ENCODE measurements at regions not wholly inside any gene's neighbourhood (a gene's known extent, or its start where the extent isn't known, plus 50 kb on each side); places are given as distances from the start of the nearest gene placed in this dataset.
"Not testable (repeated sequence)": the region's sequence is repeated elsewhere in the genome, so short reads cannot be mapped to it uniquely, and the experiment has no call there.

- CTCF ChIA-PET; DNase-seq; H3K9me3 ChIP-seq; H3K36me3 ChIP-seq (ENCODE audit: control insufficient read depth in 2 of 2, extremely low read depth in 1 of 2, insufficient read depth in 1 of 2, low read length in 1 of 2); H3K36me3 Mint-ChIP-seq; ATAC-seq (replicated peaks in 1 of 4); H3K27me3 Mint-ChIP-seq; H3K27ac Mint-ChIP-seq; H3K27me3 ChIP-seq (replicated peaks in 1 of 2; ENCODE audit: control insufficient read depth in 2 of 2, extremely low read depth in 1 of 2, insufficient read depth in 2 of 2, low read length in 1 of 2); H3K4me1 Mint-ChIP-seq; H3K4me3 Mint-ChIP-seq; H3K27ac ChIP-seq (ENCODE audit: low read length); POLR2A ChIA-PET; H3K4me1 ChIP-seq (ENCODE audit: control insufficient read depth in 1 of 2, extremely low read depth in 1 of 2, insufficient read depth in 2 of 2, low read length in 2 of 2); H3K4me3 ChIP-seq (ENCODE audit: control insufficient read depth in 1 of 2, extremely low read depth in 1 of 2, low read length in 1 of 2): not testable (repeated sequence)
- H3K9me3 Mint-ChIP-seq, result peaks cover 20 to 44% (median 26%) of the 10 kb centered on the region in 3 donors
- WGBS (ENCODE audit: insufficient coverage), result 70% methylated on average over 3 of the region's 6 CpGs
Observed at GRCh38 chr6:23665911-23666310, 460.1 kb upstream of the NRSN1 start.

GRCh38 chr6:23672737-23673136, 453.3 kb upstream of the NRSN1 start:
- H3K4me3 Mint-ChIP-seq, result no peak overlapping the region
- H3K4me1 Mint-ChIP-seq, result no peaks in the 10 kb centered on the region
- H3K27ac Mint-ChIP-seq, result no peak overlapping the region
- Histone ChIP-seq H3K27ac (ENCODE audit: low read length) (no peak overlapping the region), H3K27me3 (replicated peaks in 1 of 2; ENCODE audit: control insufficient read depth in 2 of 2, extremely low read depth in 1 of 2, insufficient read depth in 2 of 2, low read length in 1 of 2) (no peaks in the 10 kb centered on the region), H3K9me3 (no peaks in the 10 kb centered on the region), H3K4me1 (ENCODE audit: control insufficient read depth in 1 of 2, extremely low read depth in 1 of 2, insufficient read depth in 2 of 2, low read length in 2 of 2) (no peaks in the 10 kb centered on the region), H3K36me3 (ENCODE audit: control insufficient read depth in 2 of 2, extremely low read depth in 1 of 2, insufficient read depth in 1 of 2, low read length in 1 of 2) (no peaks in the 10 kb centered on the region), H3K4me3 (ENCODE audit: control insufficient read depth in 1 of 2, extremely low read depth in 1 of 2, low read length in 1 of 2) (no peak overlapping the region)
- no peaks in the 10 kb centered on the region for H3K27me3 Mint-ChIP-seq
- ATAC-seq (replicated peaks in 1 of 4) (no peak), DNase-seq (no peak)
- H3K9me3 Mint-ChIP-seq, result peaks cover 38 to 65% (median 42%) of the 10 kb centered on the region in 3 donors
- POLR2A ChIA-PET, result interaction anchor here in 1 of 2 donors (0.6 kb wide), 1 partner anchor 1043 kb away, joined by 3 read pairs; no protein-coding TSS in a partner anchor
- 100% methylated on average over 2 of the region's 5 CpGs for WGBS (ENCODE audit: insufficient coverage)
- CTCF ChIA-PET, result no interaction called here
- H3K36me3 Mint-ChIP-seq, result no peaks in the 10 kb centered on the region

GRCh38 chr6:23678626-23679025, 447.4 kb upstream of the NRSN1 start:
- no peak overlapping the region for H3K27ac ChIP-seq (ENCODE audit: low read length)
- no peaks in the 10 kb centered on the region for H3K9me3 ChIP-seq
- Mint-ChIP-seq H3K27ac (no peak overlapping the region), H3K4me1 (no peaks in the 10 kb centered on the region), H3K9me3 (peaks cover 13 to 19% (median 13%) of the 10 kb centered on the region in 3 donors), H3K4me3 (no peak overlapping the region), H3K27me3 (no peaks in the 10 kb centered on the region), H3K36me3 (no peaks in the 10 kb centered on the region)
- POLR2A ChIA-PET, result no interaction called here
- H3K36me3 ChIP-seq (ENCODE audit: control insufficient read depth in 2 of 2, extremely low read depth in 1 of 2, insufficient read depth in 1 of 2, low read length in 1 of 2), result no peaks in the 10 kb centered on the region
- ATAC-seq (replicated peaks in 1 of 4), result no peak
- H3K27me3 ChIP-seq (replicated peaks in 1 of 2; ENCODE audit: control insufficient read depth in 2 of 2, extremely low read depth in 1 of 2, insufficient read depth in 2 of 2, low read length in 1 of 2), result no peaks in the 10 kb centered on the region
- no peaks in the 10 kb centered on the region for H3K4me1 ChIP-seq (ENCODE audit: control insufficient read depth in 1 of 2, extremely low read depth in 1 of 2, insufficient read depth in 2 of 2, low read length in 2 of 2)
- 80% methylated on average over 1 of the region's 3 CpGs for WGBS (ENCODE audit: insufficient coverage)
- CTCF ChIA-PET, result no interaction called here
- no peak for DNase-seq
- H3K4me3 ChIP-seq (ENCODE audit: control insufficient read depth in 1 of 2, extremely low read depth in 1 of 2, low read length in 1 of 2), result no peak overlapping the region

GRCh38 chr6:23681743-23682142, 444.3 kb upstream of the NRSN1 start:
- ATAC-seq (replicated peaks in 1 of 4), result no peak
- Mint-ChIP-seq H3K27me3 (no peaks in the 10 kb centered on the region), H3K4me3 (no peak overlapping the region), H3K27ac (no peak overlapping the region), H3K9me3 (peaks cover 0 to 5% (median 0%) of the 10 kb centered on the region in 3 donors), H3K4me1 (no peaks in the 10 kb centered on the region), H3K36me3 (no peaks in the 10 kb centered on the region)
- CTCF ChIA-PET, result no interaction called here
- DNase-seq, result no peak
- POLR2A ChIA-PET, result no interaction called here
- H3K36me3 ChIP-seq (ENCODE audit: control insufficient read depth in 2 of 2, extremely low read depth in 1 of 2, insufficient read depth in 1 of 2, low read length in 1 of 2), result no peaks in the 10 kb centered on the region
- WGBS (ENCODE audit: insufficient coverage), result 100% methylated on average over 2 of the region's 3 CpGs
- no peaks in the 10 kb centered on the region for H3K27me3 ChIP-seq (replicated peaks in 1 of 2; ENCODE audit: control insufficient read depth in 2 of 2, extremely low read depth in 1 of 2, insufficient read depth in 2 of 2, low read length in 1 of 2)
- H3K9me3 ChIP-seq, result no peaks in the 10 kb centered on the region
- H3K4me3 ChIP-seq (ENCODE audit: control insufficient read depth in 1 of 2, extremely low read depth in 1 of 2, low read length in 1 of 2), result no peak overlapping the region
- H3K27ac ChIP-seq (ENCODE audit: low read length), result no peak overlapping the region
- no peaks in the 10 kb centered on the region for H3K4me1 ChIP-seq (ENCODE audit: control insufficient read depth in 1 of 2, extremely low read depth in 1 of 2, insufficient read depth in 2 of 2, low read length in 2 of 2)

GRCh38 chr6:23688650-23689049, 437.4 kb upstream of the NRSN1 start:
- H3K4me1 ChIP-seq (ENCODE audit: control insufficient read depth in 1 of 2, extremely low read depth in 1 of 2, insufficient read depth in 2 of 2, low read length in 2 of 2), result no peaks in the 10 kb centered on the region
- no peak overlapping the region for H3K4me3 ChIP-seq (ENCODE audit: control insufficient read depth in 1 of 2, extremely low read depth in 1 of 2, low read length in 1 of 2)
- Mint-ChIP-seq H3K27ac (no peak overlapping the region), H3K4me3 (no peak overlapping the region), H3K9me3 (peaks cover 0 to 9% (median 0%) of the 10 kb centered on the region in 3 donors), H3K4me1 (no peaks in the 10 kb centered on the region), H3K36me3 (no peaks in the 10 kb centered on the region), H3K27me3 (no peaks in the 10 kb centered on the region)
- no peak overlapping the region for H3K27ac ChIP-seq (ENCODE audit: low read length)
- no peak for ATAC-seq (replicated peaks in 1 of 4)
- POLR2A ChIA-PET, result no interaction called here
- CTCF ChIA-PET, result interaction anchor here in 1 of 2 donors (0.6 kb wide), 1 partner anchor 101 kb away, joined by 9 read pairs; no protein-coding TSS in a partner anchor
- H3K36me3 ChIP-seq (ENCODE audit: control insufficient read depth in 2 of 2, extremely low read depth in 1 of 2, insufficient read depth in 1 of 2, low read length in 1 of 2), result no peaks in the 10 kb centered on the region
- 90% methylated on average over 4 of the region's 15 CpGs for WGBS (ENCODE audit: insufficient coverage)
- no peaks in the 10 kb centered on the region for H3K9me3 ChIP-seq
- H3K27me3 ChIP-seq (replicated peaks in 1 of 2; ENCODE audit: control insufficient read depth in 2 of 2, extremely low read depth in 1 of 2, insufficient read depth in 2 of 2, low read length in 1 of 2), result no peaks in the 10 kb centered on the region
- no peak for DNase-seq

GRCh38 chr6:23690453-23691049, 435.5 kb upstream of the NRSN1 start:
- H3K9me3 Mint-ChIP-seq, result peaks cover 0 to 4% (median under 1%) of the 10 kb centered on the region in 3 donors
- H3K27me3 Mint-ChIP-seq, result no peaks in the 10 kb centered on the region
- ChIA-PET CTCF (no interaction called here), POLR2A (no interaction called here)
- no peaks in the 10 kb centered on the region for H3K36me3 Mint-ChIP-seq
- no peak overlapping the region for H3K4me3 Mint-ChIP-seq
- Histone ChIP-seq H3K9me3 (no peaks in the 10 kb centered on the region), H3K4me3 (ENCODE audit: control insufficient read depth in 1 of 2, extremely low read depth in 1 of 2, low read length in 1 of 2) (no peak overlapping the region), H3K27me3 (replicated peaks in 1 of 2; ENCODE audit: control insufficient read depth in 2 of 2, extremely low read depth in 1 of 2, insufficient read depth in 2 of 2, low read length in 1 of 2) (no peaks in the 10 kb centered on the region), H3K27ac (ENCODE audit: low read length) (no peak overlapping the region), H3K36me3 (ENCODE audit: control insufficient read depth in 2 of 2, extremely low read depth in 1 of 2, insufficient read depth in 1 of 2, low read length in 1 of 2) (no peaks in the 10 kb centered on the region), H3K4me1 (ENCODE audit: control insufficient read depth in 1 of 2, extremely low read depth in 1 of 2, insufficient read depth in 2 of 2, low read length in 2 of 2) (no peaks in the 10 kb centered on the region)
- DNase-seq, result no peak
- no peak for ATAC-seq (replicated peaks in 1 of 4)
- H3K4me1 Mint-ChIP-seq, result no peaks in the 10 kb centered on the region
- 100% methylated on average over 2 of the region's 5 CpGs for WGBS (ENCODE audit: insufficient coverage)
- H3K27ac Mint-ChIP-seq, result no peak overlapping the region

GRCh38 chr6:23692184-23692583, 433.8 kb upstream of the NRSN1 start:
- CTCF ChIA-PET, result no interaction called here
- Histone ChIP-seq H3K36me3 (ENCODE audit: control insufficient read depth in 2 of 2, extremely low read depth in 1 of 2, insufficient read depth in 1 of 2, low read length in 1 of 2) (no peaks in the 10 kb centered on the region), H3K27me3 (replicated peaks in 1 of 2; ENCODE audit: control insufficient read depth in 2 of 2, extremely low read depth in 1 of 2, insufficient read depth in 2 of 2, low read length in 1 of 2) (no peaks in the 10 kb centered on the region), H3K4me3 (ENCODE audit: control insufficient read depth in 1 of 2, extremely low read depth in 1 of 2, low read length in 1 of 2) (no peak overlapping the region), H3K9me3 (no peaks in the 10 kb centered on the region), H3K27ac (ENCODE audit: low read length) (no peak overlapping the region), H3K4me1 (ENCODE audit: control insufficient read depth in 1 of 2, extremely low read depth in 1 of 2, insufficient read depth in 2 of 2, low read length in 2 of 2) (no peaks in the 10 kb centered on the region)
- Mint-ChIP-seq H3K36me3 (no peaks in the 10 kb centered on the region), H3K27me3 (no peaks in the 10 kb centered on the region), H3K9me3 (peaks cover 0 to 4% (median 2%) of the 10 kb centered on the region in 3 donors), H3K27ac (no peak overlapping the region), H3K4me1 (no peaks in the 10 kb centered on the region), H3K4me3 (no peak overlapping the region)
- POLR2A ChIA-PET, result no interaction called here
- no peak for ATAC-seq (replicated peaks in 1 of 4)
- no CpG with 5 or more reads among the region's 2 CpGs for WGBS (ENCODE audit: insufficient coverage)
- DNase-seq, result no peak

All from T-cell (primary cell).